ENCODE measurements at regions not wholly inside any gene's neighbourhood (a gene's known extent, or its start where the extent isn't known, plus 50 kb on each side); places are given as distances from the start of the nearest gene placed in this dataset.

DNA sequence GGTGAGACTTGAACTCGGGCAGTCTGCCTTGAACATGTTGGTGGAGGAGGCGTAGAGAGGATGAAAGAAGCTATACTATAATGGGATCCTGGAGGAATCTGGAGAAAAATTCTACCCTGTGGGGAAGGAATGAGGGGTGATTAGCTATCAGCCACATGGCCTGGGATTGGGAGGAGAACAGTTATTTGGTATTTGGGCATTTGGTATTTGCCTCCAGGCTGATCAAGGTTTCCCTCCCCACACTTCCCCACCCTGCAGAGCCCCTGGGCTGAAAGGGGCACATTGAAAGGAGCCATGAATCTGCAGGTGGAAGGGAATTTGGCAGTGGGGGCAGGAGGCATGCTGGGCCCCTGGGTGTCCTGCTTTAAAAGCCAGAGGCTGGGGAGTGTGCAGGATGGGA, 235.3 kb downstream of the INHBA start:
- WGBS, 3 donors = 97 to 98% (median 98%) methylated on average over 2 of the region's 2 CpGs

GRCh38 chr7:41466760-41467384, 236.0 kb downstream of the INHBA start:
- Histone ChIP-seq H3K9me3 (no peaks in the 10 kb centered on the region), H3K27ac (no peak overlapping the region), H3K36me3 (no peaks in the 10 kb centered on the region), H3K27me3 (no peaks in the 10 kb centered on the region), H3K4me1 (ENCODE audit: insufficient read depth) (peaks cover 2% of the 10 kb centered on the region), H3K4me3 (no peak overlapping the region)
- no peak for DNase-seq
- TF ChIP-seq EP300 (IDR thresholded peaks at IDR 0.05) (no peak), POLR2A (IDR thresholded peaks at IDR 0.05) (no peak), CTCF (IDR thresholded peaks at IDR 0.05) (no peak)
- intact Hi-C loops (cut with DNase I) = no loop called here
- WGBS, 3 donors = 76 to 90% (median 90%) methylated on average over 6 of the region's 6 CpGs

More for the DNA sequence above, 235.3 kb downstream of the INHBA start:
- TF ChIP-seq POLR2A (IDR thresholded peaks at IDR 0.05) (no peak), CTCF (IDR thresholded peaks at IDR 0.05) (no peak), EP300 (IDR thresholded peaks at IDR 0.05) (no peak)
- H3K9me3 ChIP-seq = no peaks in the 10 kb centered on the region
- no peaks in the 10 kb centered on the region for H3K27me3 ChIP-seq
- peaks cover 3% of the 10 kb centered on the region for H3K4me1 ChIP-seq (ENCODE audit: insufficient read depth)
- no peak overlapping the region for H3K27ac ChIP-seq
- no peak overlapping the region for H3K4me3 ChIP-seq
- intact Hi-C loops (cut with DNase I) = no loop called here
- DNase-seq = no peak
- no peaks in the 10 kb centered on the region for H3K36me3 ChIP-seq

DNA sequence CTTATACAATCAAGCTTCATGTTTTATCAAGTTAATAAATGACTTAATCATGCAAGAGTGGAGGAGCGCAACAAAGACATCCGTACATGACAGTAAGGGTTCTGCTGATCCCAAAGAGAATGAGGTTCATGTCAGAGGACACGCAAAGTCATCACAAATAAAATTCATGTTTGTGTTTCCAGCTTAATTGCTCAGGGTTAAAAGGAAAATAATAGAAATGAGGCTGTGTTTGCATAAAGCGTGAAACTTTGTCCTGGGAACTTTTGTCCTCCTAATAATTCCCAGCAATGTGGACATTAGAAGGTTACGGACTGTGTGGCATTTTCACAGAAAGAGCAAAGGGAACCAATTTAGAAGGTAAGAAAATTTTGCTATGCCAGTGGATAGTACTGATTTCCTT, 237.3 kb downstream of the INHBA start:
- no peak overlapping the region for H3K27ac ChIP-seq
- DNase-seq = no peak
- no peaks in the 10 kb centered on the region for H3K4me1 ChIP-seq (ENCODE audit: insufficient read depth)
- WGBS, 3 donors = 91 to 96% (median 94%) methylated on average over 5 of the region's 5 CpGs
- no peaks in the 10 kb centered on the region for H3K27me3 ChIP-seq
- no peaks in the 10 kb centered on the region for H3K36me3 ChIP-seq
- intact Hi-C loops (cut with DNase I) = no loop called here
- no peak overlapping the region for H3K4me3 ChIP-seq
- TF ChIP-seq CTCF (IDR thresholded peaks at IDR 0.05) (no peak), POLR2A (IDR thresholded peaks at IDR 0.05) (no peak)
- no peaks in the 10 kb centered on the region for H3K9me3 ChIP-seq

- Histone ChIP-seq H3K36me3 (no peaks in the 10 kb centered on the region), H3K27ac (no peak overlapping the region), H3K4me3 (no peak overlapping the region), H3K27me3 (no peaks in the 10 kb centered on the region), H3K9me3 (no peaks in the 10 kb centered on the region), H3K4me1 (ENCODE audit: insufficient read depth) (no peaks in the 10 kb centered on the region)
- intact Hi-C loops (cut with DNase I) = no loop called here
- WGBS, 3 donors = 82 to 92% (median 91%) methylated on average over 3 of the region's 3 CpGs
- TF ChIP-seq POLR2A (IDR thresholded peaks at IDR 0.05) (no peak), CTCF (IDR thresholded peaks at IDR 0.05) (no peak), EP300 (IDR thresholded peaks at IDR 0.05) (no peak)
- DNase-seq = no peak
Measured at GRCh38 chr7:41463770-41464470, 239.0 kb downstream of the INHBA start.
